Upper lobe of left lung (tissue), 6 donors: ENCODE measurements at regions not wholly inside any gene's neighbourhood (a gene's known extent, or its start where the extent isn't known, plus 50 kb on each side); places are given as distances from the start of the nearest gene placed in this dataset.
"Not testable (repeated sequence)": the region's sequence is repeated elsewhere in the genome, so short reads cannot be mapped to it uniquely, and the experiment has no call there.

ENCODE experiments used
- ATAC-seq, 2 donors: fragments of 200-7000 bp; cut with Tn5 transposase; one replicate each; pipeline ENCODE4 v1.9.1; 2022; ENCODE audit warnings: mild to moderate bottlenecking in 2 of 2, moderate library complexity in 2 of 2; ENCODE audit not compliant: low FRiP score in 2 of 2
- DNase-seq, 2 donors: peaks; one replicate each; pipeline ENCODE4 v3.0.0-alpha.2; 2019 to 2020
- H3K27ac ChIP-seq, 4 donors: fragments of 200-600 bp; sonication (generic); one replicate each; pipeline ENCODE4 v1.5.1; 2016 to 2019
- H3K27me3 ChIP-seq, 4 donors: fragments of 200-600 bp; sonication (generic); one replicate each; pipeline ENCODE4 v1.5.1; 2017 to 2019
- H3K36me3 ChIP-seq, 4 donors: fragments of 200-600 bp; sonication (generic); one replicate each; pipeline ENCODE4 v1.5.1; 2016 to 2019
- H3K4me1 ChIP-seq, 4 donors: fragments of 200-600 bp; sonication (generic); one replicate each; pipeline ENCODE4 v1.5.1; 2018 to 2019
- H3K4me3 ChIP-seq, 4 donors: fragments of 200-600 bp; sonication (generic); one replicate each; pipeline ENCODE4 v1.5.1; 2017 to 2019; ENCODE audit warnings: mild to moderate bottlenecking in 2 of 4, moderate library complexity in 1 of 4
- H3K9me3 ChIP-seq, 4 donors: fragments of 200-600 bp; sonication (generic); one replicate each; pipeline ENCODE4 v1.5.1; 2018 to 2019
- EP300 ChIP-seq, 4 donors: sonication (generic); formaldehyde crosslinking; IDR thresholded peaks; one replicate each; pipeline ENCODE4 v1.5.1; 2017; ENCODE audit warnings: antibody characterized with exemption in 4 of 4, control low read depth in 2 of 4
- POLR2A ChIP-seq, 4 donors: fragments of 450-650 bp; IDR thresholded peaks; one replicate each; pipeline ENCODE4 v1.5.1; 2016 to 2017; ENCODE audit warnings: antibody characterized with exemption in 4 of 4, mild to moderate bottlenecking in 2 of 4
- POLR2AphosphoS5 ChIP-seq, 2 donors: sonication (generic); formaldehyde crosslinking; IDR thresholded peaks; one replicate each; pipeline ENCODE4 v1.5.1; 2017; ENCODE audit warnings: antibody characterized with exemption in 2 of 2
- WGBS, 2 donors: methylation state at CpG; one replicate each; pipeline ENCODE4 v1.1.5; 2017 to 2018; 5-methylcytosine and 5-hydroxymethylcytosine counted together
- TF ChIP-seq, protein P1 (sequence below), 6 experiments: fragments of 450-650 bp in 4 of 6; fragments of 200-600 bp in 2 of 6; sonication (generic) in 2 of 6; IDR thresholded peaks; one replicate each; pipeline ENCODE4 v1.5.1; 2016 to 2019; ENCODE audit warnings: antibody characterized with exemption in 6 of 6
- donor health status: DM: no; HTN: no; CAD: no; lungs with moderate emphysema.
- donor health status: DM: no; HTN: yes; CAD: no; lungs with severe emphysema.

- 79% methylated on average over 3 of the region's 6 CpGs; no CpG with 5 or more reads in 1 of the 2 donors for WGBS, 2 donors
- Histone ChIP-seq H3K27me3 (no peaks in the 10 kb centered on the region), H3K9me3 (no peaks in the 10 kb centered on the region), H3K36me3 (no peaks in the 10 kb centered on the region), H3K27ac (peak overlapping the region in 1 of 4 donors; percentile 30), H3K4me3 (no peak overlapping the region), H3K4me1 (no peaks in the 10 kb centered on the region)
- ATAC-seq: no peak
- TF ChIP-seq POLR2A (IDR thresholded peaks at IDR 0.05): no peak
- TF ChIP-seq POLR2AphosphoS5 (IDR thresholded peaks at IDR 0.05): no peak
- TF ChIP-seq EP300 (IDR thresholded peaks at IDR 0.05): no peak
- TF ChIP-seq, protein P1, sequence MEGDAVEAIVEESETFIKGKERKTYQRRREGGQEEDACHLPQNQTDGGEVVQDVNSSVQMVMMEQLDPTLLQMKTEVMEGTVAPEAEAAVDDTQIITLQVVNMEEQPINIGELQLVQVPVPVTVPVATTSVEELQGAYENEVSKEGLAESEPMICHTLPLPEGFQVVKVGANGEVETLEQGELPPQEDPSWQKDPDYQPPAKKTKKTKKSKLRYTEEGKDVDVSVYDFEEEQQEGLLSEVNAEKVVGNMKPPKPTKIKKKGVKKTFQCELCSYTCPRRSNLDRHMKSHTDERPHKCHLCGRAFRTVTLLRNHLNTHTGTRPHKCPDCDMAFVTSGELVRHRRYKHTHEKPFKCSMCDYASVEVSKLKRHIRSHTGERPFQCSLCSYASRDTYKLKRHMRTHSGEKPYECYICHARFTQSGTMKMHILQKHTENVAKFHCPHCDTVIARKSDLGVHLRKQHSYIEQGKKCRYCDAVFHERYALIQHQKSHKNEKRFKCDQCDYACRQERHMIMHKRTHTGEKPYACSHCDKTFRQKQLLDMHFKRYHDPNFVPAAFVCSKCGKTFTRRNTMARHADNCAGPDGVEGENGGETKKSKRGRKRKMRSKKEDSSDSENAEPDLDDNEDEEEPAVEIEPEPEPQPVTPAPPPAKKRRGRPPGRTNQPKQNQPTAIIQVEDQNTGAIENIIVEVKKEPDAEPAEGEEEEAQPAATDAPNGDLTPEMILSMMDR (IDR thresholded peaks at IDR 0.05): no peak
- DNase-seq: peak in 1 of 2 donors; percentile 59
Observed at GRCh38 chr14:105710119-105711043, 184.0 kb downstream of the TMEM121 start.

DNA sequence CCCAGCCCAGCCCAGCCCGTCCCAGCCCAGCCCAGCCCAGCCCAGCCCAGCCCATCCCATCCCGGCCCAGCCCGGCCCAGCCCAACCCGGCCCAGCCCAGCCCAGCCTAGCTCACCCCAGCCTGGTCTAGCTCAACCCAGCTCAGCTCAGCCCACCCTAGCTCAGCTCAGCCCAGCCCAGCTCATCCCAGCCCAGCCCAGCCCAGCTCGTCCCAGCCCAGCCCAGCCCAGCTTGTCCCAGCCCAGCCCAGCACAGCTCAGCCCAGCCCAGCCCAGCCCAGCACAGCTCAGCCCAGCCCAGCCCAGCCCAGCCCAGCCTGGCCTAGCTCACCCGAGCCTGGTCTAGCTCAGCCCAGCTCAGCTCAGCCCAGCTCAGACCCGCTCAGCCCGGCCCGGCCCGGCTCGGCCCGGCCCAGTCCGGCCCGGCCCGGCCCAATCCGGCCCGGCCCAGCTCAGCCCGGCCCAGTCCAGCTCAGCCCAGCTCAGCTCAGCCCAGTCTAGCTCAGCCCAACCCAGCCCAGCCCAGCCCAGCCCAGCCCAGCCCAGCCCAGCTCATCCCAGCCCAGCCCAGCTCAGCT, 184.7 kb downstream of the TMEM121 start:
- Histone ChIP-seq H3K36me3 (no peaks in the 10 kb centered on the region), H3K9me3 (no peaks in the 10 kb centered on the region), H3K4me1 (no peaks in the 10 kb centered on the region), H3K27me3 (no peaks in the 10 kb centered on the region), H3K4me3 (no peak overlapping the region), H3K27ac (no peak overlapping the region)
- DNase-seq (peak in 1 of 2 donors; percentile 62), ATAC-seq (no peak)
- TF ChIP-seq POLR2AphosphoS5 (IDR thresholded peaks at IDR 0.05): no peak
- TF ChIP-seq EP300 (IDR thresholded peaks at IDR 0.05): no peak
- no peak for TF ChIP-seq POLR2A (IDR thresholded peaks at IDR 0.05)
- TF ChIP-seq, protein P1 (IDR thresholded peaks at IDR 0.05): no peak
- WGBS, 2 donors: no CpG with 5 or more reads among the region's 18 CpGs

- DNase-seq: peak in 1 of 2 donors; percentile 59
- no peak overlapping the region for H3K27ac ChIP-seq
- WGBS, 2 donors: 78 to 84% methylated on average over 4 of the region's 5 CpGs
Observed at GRCh38 chr14:105711841-105712460, 185.6 kb downstream of the TMEM121 start.

GRCh38 chr14:105712670-105713069, 186.3 kb downstream of the TMEM121 start:
- H3K27ac ChIP-seq, H3K9me3 ChIP-seq, ATAC-seq, H3K27me3 ChIP-seq, H3K4me1 ChIP-seq, H3K36me3 ChIP-seq, H3K4me3 ChIP-seq: not testable (repeated sequence)
- WGBS, 2 donors: 73 to 100% methylated on average over 2 to 15 of the region's 18 CpGs
- peak in 1 of 2 donors; percentile 86 for DNase-seq

More at GRCh38 chr14:105711841-105712460, 185.6 kb downstream of the TMEM121 start:
- Histone ChIP-seq H3K4me1 (no peaks in the 10 kb centered on the region), H3K4me3 (no peak overlapping the region), H3K27me3 (no peaks in the 10 kb centered on the region), H3K36me3 (no peaks in the 10 kb centered on the region), H3K9me3 (no peaks in the 10 kb centered on the region)
- no peak for ATAC-seq
- TF ChIP-seq, protein P1 (IDR thresholded peaks at IDR 0.05): no peak
- TF ChIP-seq POLR2A (IDR thresholded peaks at IDR 0.05) (no peak), EP300 (IDR thresholded peaks at IDR 0.05) (no peak), POLR2AphosphoS5 (IDR thresholded peaks at IDR 0.05) (no peak)

- DNase-seq: peak in 1 of 2 donors; percentile 68
- WGBS, 2 donors: 82 to 98% methylated on average over 5 to 17 of the region's 17 CpGs
- ATAC-seq: peak; percentile 19 to 25
Observed at GRCh38 chr14:105713160-105713559, 186.8 kb downstream of the TMEM121 start.

GRCh38 chr14:105713836-105714235, 187.5 kb downstream of the TMEM121 start:
- ATAC-seq, H3K27ac ChIP-seq, H3K27me3 ChIP-seq, H3K4me1 ChIP-seq, H3K9me3 ChIP-seq, DNase-seq, H3K36me3 ChIP-seq, H3K4me3 ChIP-seq: not testable (repeated sequence)
- 79 to 81% methylated on average over 9 to 10 of the region's 10 CpGs for WGBS, 2 donors

More at GRCh38 chr14:105713160-105713559, 186.8 kb downstream of the TMEM121 start:
- not testable (repeated sequence) for H3K4me1 ChIP-seq, H3K4me3 ChIP-seq, H3K9me3 ChIP-seq, H3K36me3 ChIP-seq, H3K27ac ChIP-seq, H3K27me3 ChIP-seq

DNA sequence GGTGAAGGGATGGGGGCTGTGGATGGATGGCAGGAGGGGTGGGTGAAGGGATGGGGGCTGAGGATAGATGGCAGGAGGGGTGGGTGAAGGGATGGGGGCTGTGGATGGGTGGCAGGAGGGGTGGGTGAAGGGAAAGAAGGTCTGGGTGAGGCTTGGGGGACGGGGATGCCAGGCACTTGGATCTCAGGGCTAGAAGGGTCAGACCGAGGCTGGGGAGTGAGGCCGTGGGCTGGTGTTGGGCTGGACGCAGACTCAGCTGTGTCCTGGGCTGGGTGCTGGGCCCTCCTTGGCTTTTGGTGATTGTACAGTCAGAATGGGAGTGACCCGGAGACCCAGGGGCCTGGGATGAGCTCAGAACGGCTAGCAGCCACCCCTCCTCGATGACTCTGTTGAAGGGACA, 192.4 kb downstream of the TMEM121 start:
- not testable (repeated sequence) for H3K9me3 ChIP-seq, H3K27me3 ChIP-seq, H3K27ac ChIP-seq, H3K36me3 ChIP-seq, H3K4me3 ChIP-seq, H3K4me1 ChIP-seq, DNase-seq
- 77 to 78% methylated on average over 4 of the region's 7 CpGs for WGBS, 2 donors
- ATAC-seq: peak in 1 of 2 donors; percentile 21

GRCh38 chr14:105720106-105720505, 193.7 kb downstream of the TMEM121 start:
- ATAC-seq: peak; percentile 3 to 8
- H3K27ac ChIP-seq, DNase-seq, H3K4me1 ChIP-seq, H3K36me3 ChIP-seq, H3K27me3 ChIP-seq, H3K4me3 ChIP-seq, H3K9me3 ChIP-seq: not testable (repeated sequence)
- 100% methylated on average over 1 of the region's 12 CpGs; no CpG with 5 or more reads in 1 of the 2 donors for WGBS, 2 donors
